Heart left ventricle (tissue), 13 donors: ENCODE measurements at regions not wholly inside any gene's neighbourhood (a gene's known extent, or its start where the extent isn't known, plus 50 kb on each side); places are given as distances from the start of the nearest gene placed in this dataset.

Source experiments
- POLR2A ChIP-seq, 2 donors: fragments of 450-650 bp; IDR thresholded peaks; one replicate each; pipeline ENCODE4 v1.6.1; 2017; ENCODE audit warnings: antibody characterized with exemption in 2 of 2, mild to moderate bottlenecking in 2 of 2, moderate library complexity in 2 of 2
- TF ChIP-seq, protein P1 (sequence below), 12 donors: fragments of 200-600 bp; sonication (generic) in 4 of 12; IDR thresholded peaks; one replicate each; pipeline versions ENCODE4 v1.5.0 to v1.8.0; 2018 to 2022; ENCODE audit warnings: antibody characterized with exemption in 12 of 12, mild to moderate bottlenecking in 5 of 12
- donor health status: ischemic (EF 13 %, LVEDD 7.1; RV severe dilation, severe dysfunction).
- donor health status: DM: no; HTN: yes; CAD: no.
- donor health status: DM: no; HTN: no; CAD: no.
- donor health status: ischemic (EF 25% LVEDD 6.9; RV normal size, moderate dysfunction).
- donor health status: ischemic (EF 25% LVEDD 5.7; RV mildly dilated, moderate dysfunction).
- donor health status: ischemic (EF 35%, LVEDD 5.7; RV mildly dilated, moderate dysfunction).
- donor health status: nonischemic (EF 11% LVEDD 7.7; RV severe dilation, severe dysfunction).
- donor health status: DM: yes; HTN: yes; CAD: no.
- donor health status: PGD.
- donor health status: ischemic (EF 29% LVEDD 5.4; RV normal size, mild dysfunction).
- donor health status: nonischemic (EF 23%, LVEDD 6.1; RV moderate dilation, normal function).

DNA sequence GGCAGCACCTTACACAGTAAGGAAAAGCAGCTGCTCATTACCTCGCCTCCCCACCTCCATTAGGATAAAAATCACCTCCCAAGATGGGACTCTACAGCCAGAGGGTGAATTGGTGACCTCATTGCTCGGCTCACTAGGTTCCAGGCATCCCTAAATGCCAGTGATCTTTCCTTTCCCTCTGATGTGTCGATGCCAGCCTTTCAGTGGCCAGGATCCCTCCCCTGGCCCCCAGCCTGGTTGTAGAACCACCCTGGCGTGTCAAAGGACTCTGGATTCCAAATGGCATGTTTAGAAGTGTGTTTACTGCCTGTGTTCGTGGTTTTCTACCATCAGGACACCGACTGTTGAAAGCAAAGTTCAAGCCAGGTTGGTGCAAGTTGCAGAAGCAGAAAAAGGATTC is 72.1 kb upstream of the LYRM9 start:
- TF ChIP-seq, protein P1, sequence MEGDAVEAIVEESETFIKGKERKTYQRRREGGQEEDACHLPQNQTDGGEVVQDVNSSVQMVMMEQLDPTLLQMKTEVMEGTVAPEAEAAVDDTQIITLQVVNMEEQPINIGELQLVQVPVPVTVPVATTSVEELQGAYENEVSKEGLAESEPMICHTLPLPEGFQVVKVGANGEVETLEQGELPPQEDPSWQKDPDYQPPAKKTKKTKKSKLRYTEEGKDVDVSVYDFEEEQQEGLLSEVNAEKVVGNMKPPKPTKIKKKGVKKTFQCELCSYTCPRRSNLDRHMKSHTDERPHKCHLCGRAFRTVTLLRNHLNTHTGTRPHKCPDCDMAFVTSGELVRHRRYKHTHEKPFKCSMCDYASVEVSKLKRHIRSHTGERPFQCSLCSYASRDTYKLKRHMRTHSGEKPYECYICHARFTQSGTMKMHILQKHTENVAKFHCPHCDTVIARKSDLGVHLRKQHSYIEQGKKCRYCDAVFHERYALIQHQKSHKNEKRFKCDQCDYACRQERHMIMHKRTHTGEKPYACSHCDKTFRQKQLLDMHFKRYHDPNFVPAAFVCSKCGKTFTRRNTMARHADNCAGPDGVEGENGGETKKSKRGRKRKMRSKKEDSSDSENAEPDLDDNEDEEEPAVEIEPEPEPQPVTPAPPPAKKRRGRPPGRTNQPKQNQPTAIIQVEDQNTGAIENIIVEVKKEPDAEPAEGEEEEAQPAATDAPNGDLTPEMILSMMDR (IDR thresholded peaks at IDR 0.05), result no peak
- no peak for TF ChIP-seq POLR2A (IDR thresholded peaks at IDR 0.05)
